HG02763 (cell line): ENCODE measurements at regions not wholly inside any gene's neighbourhood (a gene's known extent, or its start where the extent isn't known, plus 50 kb on each side); places are given as distances from the start of the nearest gene placed in this dataset.
"Not testable (repeated sequence)": the region's sequence is repeated elsewhere in the genome, so short reads cannot be mapped to it uniquely, and the experiment has no call there.

Experiments
- ATAC-seq: cut with Tn5 transposase; IDR thresholded peaks from one replicate; pipeline ENCODE4 v1.9.1; 2021; ENCODE audit warnings: mild to moderate bottlenecking, moderate library complexity; ENCODE audit not compliant: unreplicated experiment

- ATAC-seq, result no peak
These were observed 399.8 kb upstream of the MAN1A1 start for GRCh38 chr6:119749335-119749734.

- ATAC-seq, result not testable (repeated sequence)
These were observed 399.0 kb upstream of the MAN1A1 start for GRCh38 chr6:119748535-119748934.

- ATAC-seq, result peak; percentile 90
These were observed 392.7 kb upstream of the MAN1A1 start for GRCh38 chr6:119742188-119742803.

DNA sequence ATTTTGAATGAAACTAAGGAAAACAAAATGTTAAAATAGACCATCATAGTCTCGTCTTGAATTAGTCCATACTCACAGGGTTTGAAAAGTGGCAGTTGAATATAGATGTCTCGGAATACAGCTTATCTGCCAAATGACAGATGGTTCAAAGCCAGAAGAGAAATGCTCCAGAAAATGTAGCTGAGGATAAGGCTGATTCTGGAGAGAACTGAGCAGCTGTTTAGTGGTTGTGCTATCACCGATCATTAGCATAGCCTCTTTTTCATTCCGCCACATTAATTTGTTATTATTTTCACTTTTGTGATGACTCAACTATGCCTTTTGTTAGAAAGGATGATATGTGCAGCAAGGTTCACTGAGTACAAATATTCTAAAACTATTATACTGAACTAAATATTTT, 390.2 kb upstream of the MAN1A1 start:
- ATAC-seq, result no peak

GRCh38 chr6:119738425-119738824, 388.9 kb upstream of the MAN1A1 start:
- ATAC-seq, result no peak

DNA sequence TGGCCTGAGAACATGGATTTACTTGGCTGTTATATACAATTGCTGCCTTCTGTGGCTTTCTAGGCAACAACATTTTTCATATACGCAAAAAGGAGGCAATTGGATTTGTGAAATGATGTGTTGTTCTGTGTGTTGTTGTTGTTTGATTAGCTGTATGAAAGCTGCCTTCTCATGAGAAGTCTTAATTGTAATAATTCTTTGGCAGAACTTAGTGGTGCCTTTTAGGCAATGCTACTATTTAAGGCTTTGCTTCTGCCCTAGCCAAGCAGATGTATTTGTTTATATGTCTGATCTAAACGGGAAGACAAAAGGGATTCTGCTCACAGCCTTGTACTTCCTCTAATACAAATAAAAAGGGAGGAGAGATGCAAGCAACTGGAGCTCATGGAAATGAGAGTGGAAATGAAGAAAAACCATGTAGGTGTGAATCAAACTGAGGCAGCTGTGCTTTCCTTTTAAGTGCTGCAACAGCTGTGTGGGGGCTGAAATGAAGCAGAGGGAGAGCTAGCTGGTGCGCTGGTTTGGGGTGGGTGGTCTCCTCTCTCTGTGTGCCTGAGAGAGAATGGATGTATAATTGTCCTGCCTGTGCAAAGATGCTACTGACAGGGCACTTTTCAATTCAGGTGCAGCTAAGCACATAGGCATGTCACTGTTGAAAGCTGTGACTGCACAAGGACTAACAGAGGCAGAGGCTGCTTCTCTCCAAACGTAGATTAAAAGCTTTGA, 386.9 kb upstream of the MAN1A1 start:
- ATAC-seq, result no peak

DNA sequence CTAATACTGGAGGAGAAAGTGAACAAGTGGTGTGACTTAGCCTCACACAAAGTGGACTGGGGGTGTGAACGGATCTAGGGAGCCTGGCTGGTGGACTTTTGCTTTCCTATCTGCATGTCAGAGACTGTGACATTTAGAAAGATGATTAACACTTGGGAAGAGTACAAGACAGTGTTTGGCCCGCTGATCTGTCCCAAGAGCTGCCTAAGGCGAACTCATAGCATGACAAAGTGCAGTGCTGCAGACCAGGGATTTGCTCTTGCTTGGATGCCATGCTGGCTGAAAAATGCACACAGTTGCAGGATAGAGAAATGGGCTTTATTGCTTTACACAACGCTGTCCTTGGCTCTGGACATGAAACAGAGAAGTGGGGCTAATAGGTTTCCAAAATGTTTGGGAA, 386.0 kb upstream of the MAN1A1 start:
- no peak for ATAC-seq

GRCh38 chr6:119734227-119734626, 384.7 kb upstream of the MAN1A1 start:
- ATAC-seq, result no peak

GRCh38 chr6:119728935-119729334, 379.4 kb upstream of the MAN1A1 start:
- no peak for ATAC-seq

DNA sequence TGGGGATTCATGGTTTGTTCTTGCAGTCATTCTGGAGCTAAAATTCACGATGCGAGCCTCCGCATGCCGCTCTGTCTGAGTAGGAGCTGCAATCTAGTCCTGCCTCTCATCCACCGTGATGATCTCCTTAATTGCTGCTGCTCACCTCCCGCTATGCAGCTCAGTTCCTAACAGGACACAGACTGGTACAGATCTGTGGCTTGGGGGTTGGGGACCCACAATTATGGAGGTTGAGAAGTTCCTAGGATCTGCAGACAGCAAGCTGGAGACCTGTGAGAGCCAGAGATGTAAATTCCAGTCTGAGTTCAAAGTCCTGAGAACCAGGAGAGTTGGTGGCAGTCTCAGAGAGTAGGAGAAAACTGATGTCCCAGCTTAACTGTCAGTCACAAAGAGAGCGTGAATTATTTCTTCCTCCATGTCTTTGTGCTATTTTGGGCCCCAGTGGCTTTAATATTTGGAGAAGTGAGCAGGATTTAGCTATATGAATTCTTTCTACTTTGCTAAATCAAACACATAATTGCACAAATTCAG, 378.7 kb upstream of the MAN1A1 start:
- no peak for ATAC-seq

DNA sequence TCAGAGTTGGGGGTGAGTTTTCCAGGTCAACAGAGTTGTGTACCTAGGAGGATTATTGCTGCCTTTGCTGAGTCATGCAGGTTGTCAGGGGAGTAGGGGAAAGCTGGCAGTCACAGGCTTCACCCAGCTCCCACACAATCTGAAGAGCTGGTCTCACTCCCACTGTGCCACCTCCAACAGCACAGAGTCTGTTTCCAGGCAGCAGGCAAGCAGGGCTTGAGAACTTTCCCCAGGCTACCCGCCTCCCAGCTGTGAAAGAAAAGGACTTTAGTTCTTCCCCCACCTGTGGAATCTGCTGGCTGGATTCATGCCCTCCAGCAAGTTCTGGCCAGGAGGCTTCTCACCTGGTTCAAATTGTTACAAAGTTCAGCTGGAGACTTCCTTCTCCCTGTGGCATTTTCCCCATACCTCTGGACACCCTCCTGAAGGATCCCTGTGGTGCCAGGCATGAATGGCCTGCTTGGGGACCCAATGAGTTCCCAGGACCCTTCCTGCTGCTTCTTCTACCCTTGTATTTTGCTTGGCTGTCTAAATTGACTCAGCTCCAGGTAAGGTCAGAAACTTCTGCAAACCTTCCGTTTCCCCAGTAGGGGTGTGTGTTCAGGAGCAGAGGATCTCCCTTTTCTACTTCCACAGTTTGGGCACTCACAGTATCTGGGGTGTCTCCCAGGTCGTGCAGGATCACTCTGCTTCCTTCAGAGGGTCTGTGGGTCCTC, 378.1 kb upstream of the MAN1A1 start:
- no peak for ATAC-seq

DNA sequence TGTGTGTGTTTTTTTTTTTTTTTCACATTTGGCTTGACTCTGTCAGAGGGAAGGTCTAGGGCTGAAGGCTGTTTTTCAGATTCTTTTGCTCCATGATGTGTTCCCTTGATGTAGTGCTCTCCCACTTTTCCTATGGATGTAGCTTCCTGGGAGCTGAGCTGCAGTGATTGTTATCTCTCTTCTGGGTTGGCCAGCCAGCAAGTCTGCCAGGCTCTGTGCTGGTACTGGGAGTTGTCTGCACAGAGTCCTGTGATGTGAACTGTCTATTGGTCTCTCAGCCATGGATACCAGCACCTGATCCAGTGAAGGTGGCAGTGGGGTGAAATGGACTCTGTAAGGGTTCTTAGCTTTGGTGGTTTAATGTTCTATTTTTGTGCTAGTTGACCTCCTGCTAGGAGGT, 377.4 kb upstream of the MAN1A1 start:
- ATAC-seq, result not testable (repeated sequence)

DNA sequence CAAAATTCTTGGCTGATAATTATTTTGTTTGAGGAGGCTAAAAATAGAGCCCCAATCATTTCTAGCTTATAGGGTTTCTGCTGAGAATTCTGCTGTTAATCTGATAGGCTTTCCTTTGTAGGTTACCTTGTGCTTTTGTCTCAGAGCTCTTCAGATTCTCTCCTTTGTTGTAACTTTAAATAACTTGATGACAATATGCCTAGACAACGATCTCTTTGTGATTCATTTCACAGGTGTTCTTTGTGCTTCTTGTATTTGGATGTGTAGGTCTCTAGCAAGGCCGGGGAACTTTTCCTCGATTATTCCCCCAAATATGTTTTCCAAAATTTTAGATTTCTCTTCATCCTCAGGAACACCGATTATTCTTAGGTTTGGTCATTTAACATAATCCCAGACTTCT, 376.5 kb upstream of the MAN1A1 start:
- no peak for ATAC-seq

DNA sequence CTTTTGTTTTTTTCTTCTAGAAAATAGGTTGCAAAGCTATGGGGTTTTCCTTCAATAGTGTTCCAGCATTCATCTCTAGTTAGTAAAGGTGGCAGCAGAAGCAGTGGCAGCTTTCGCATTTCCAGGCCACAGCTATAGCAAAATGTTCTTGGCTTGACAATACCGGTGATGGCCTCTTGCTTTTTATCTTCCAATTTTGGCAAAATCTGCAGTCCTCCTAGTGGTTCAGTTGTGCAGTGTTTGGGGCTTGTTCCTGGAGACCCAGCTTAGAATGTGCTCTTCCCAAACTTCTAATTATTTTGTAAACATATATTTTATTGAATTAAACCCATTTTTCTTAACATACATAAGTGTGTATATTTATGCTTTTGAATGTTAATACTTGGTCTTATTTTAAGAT, 370.6 kb upstream of the MAN1A1 start:
- ATAC-seq, result no peak

GRCh38 chr6:119717942-119718341, 368.4 kb upstream of the MAN1A1 start:
- no peak for ATAC-seq

GRCh38 chr6:119716668-119717270, 367.2 kb upstream of the MAN1A1 start:
- ATAC-seq, result no peak

- no peak for ATAC-seq
These were observed 364.3 kb upstream of the MAN1A1 start for GRCh38 chr6:119713903-119714302.

DNA sequence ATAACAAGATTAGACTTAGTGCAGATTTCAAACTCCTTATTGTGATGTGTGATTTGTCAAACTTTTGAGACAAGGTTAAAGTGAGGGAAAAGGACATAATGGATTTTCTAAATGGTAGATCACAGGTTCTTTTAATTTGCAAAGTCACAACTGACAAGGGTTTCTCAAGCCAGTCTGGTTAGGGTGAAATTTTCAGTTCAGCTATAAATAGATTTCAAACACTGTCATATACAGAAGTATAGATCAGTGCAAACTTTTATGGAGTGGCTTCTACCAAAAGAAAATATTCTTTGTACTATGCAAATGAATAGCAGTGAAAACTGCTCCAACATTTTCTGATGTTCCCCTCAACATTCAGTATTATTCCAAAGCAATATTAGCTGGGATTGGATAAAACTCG, 337.1 kb upstream of the MAN1A1 start:
- ATAC-seq, result no peak

- no peak for ATAC-seq
These were observed 336.7 kb upstream of the MAN1A1 start for GRCh38 chr6:119686240-119686639.

DNA sequence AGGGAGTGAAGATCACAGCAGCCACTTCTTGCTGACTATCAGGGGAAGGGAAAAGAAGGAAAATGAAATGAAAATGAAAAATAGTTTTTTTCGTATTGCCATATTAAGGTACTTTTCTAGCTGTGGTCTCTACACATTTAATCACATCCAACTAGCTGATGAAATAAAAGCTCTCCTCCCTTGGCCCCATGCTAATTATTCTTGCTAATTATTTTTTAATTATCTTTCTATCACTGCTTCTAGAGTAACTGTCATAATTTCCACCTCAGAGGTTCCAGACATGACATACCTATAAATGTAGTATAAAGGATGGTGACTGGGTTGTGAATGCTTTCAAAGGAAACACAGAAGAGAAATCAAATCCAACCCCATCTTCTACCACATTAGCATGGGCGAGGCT, 334.1 kb upstream of the MAN1A1 start:
- no peak for ATAC-seq

- no peak for ATAC-seq
These were observed 333.5 kb upstream of the MAN1A1 start for GRCh38 chr6:119683031-119683430.
